Esophagus muscularis mucosa (tissue), 4 donors: ENCODE measurements at regions not wholly inside any gene's neighbourhood (a gene's known extent, or its start where the extent isn't known, plus 50 kb on each side); places are given as distances from the start of the nearest gene placed in this dataset.

Source experiments
- DNase-seq: peaks from one replicate; pipeline ENCODE4 v3.0.0-alpha.2; 2017; ENCODE audit errors: extremely low spot score
- H3K27ac ChIP-seq, 4 donors: fragments of 200-600 bp; sonication (generic); replicated peaks in 1 of 4; 1 replicate in 3 of 4; 2 replicates in 1 of 4; pipeline ENCODE4 v1.5.1; 2016 to 2019; ENCODE audit warnings: mild to moderate bottlenecking in 1 of 4
- H3K27me3 ChIP-seq, 4 donors: fragments of 200-600 bp; sonication (generic); one replicate each; pipeline versions ENCODE4 v1.5.1 to v1.6.0; 2016 to 2019
- H3K36me3 ChIP-seq, 4 donors: fragments of 200-600 bp; sonication (generic); one replicate each; pipeline ENCODE4 v1.5.1; 2016 to 2019
- H3K4me1 ChIP-seq, 4 donors: fragments of 200-600 bp; sonication (generic); one replicate each; pipeline ENCODE4 v1.5.1; 2016 to 2019
- H3K4me3 ChIP-seq, 4 donors: fragments of 200-600 bp; sonication (generic); 1 replicate in 2 of 4; 2 replicates in 2 of 4; pipeline ENCODE4 v1.5.1; 2016 to 2019; ENCODE audit warnings: mild to moderate bottlenecking in 4 of 4, moderate library complexity in 1 of 4
- H3K9me3 ChIP-seq, 4 donors: fragments of 200-600 bp; sonication (generic); 1 replicate in 3 of 4; 2 replicates in 1 of 4; pipeline ENCODE4 v1.5.1; 2016 to 2019
- CTCF ChIP-seq, 3 experiments: fragments of 200-600 bp in 2 of 3; fragments of 450-650 bp in 1 of 3; sonication (generic) in 2 of 3; IDR thresholded peaks; one replicate each; pipeline ENCODE4 v1.5.1; 2017 to 2019; ENCODE audit warnings: antibody characterized with exemption in 3 of 3, mild to moderate bottlenecking in 2 of 3, moderate library complexity in 1 of 3
- EP300 ChIP-seq: sonication (generic); formaldehyde crosslinking; IDR thresholded peaks from one replicate; pipeline ENCODE4 v1.6.1; 2017; ENCODE audit warnings: antibody characterized with exemption
- POLR2A ChIP-seq: fragments of 450-650 bp; IDR thresholded peaks from one replicate; pipeline ENCODE4 v1.6.1; 2017; ENCODE audit warnings: antibody characterized with exemption, moderate library complexity, mild to moderate bottlenecking, low read depth
- POLR2AphosphoS5 ChIP-seq, 2 donors: sonication (generic); formaldehyde crosslinking; IDR thresholded peaks; one replicate each; pipeline ENCODE4 v1.6.1; 2017; ENCODE audit warnings: antibody characterized with exemption in 2 of 2
- WGBS: methylation state at CpG from one replicate; pipeline ENCODE4 v1.1.5; 2018; 5-methylcytosine and 5-hydroxymethylcytosine counted together
- intact Hi-C: fragments of 100-400 bp; cut with DNase I; formaldehyde crosslinking; loops from one replicate; pipeline ENCODE4 v1.15.1; 2023

GRCh38 chr2:64210816-64211215 lies 66.6 kb upstream of the PELI1 start:
- Histone ChIP-seq H3K36me3 (no peaks in the 10 kb centered on the region), H3K27ac (no peak overlapping the region), H3K4me1 (peaks cover 14 to 23% (median 18%) of the 10 kb centered on the region in 4 donors), H3K9me3 (no peaks in the 10 kb centered on the region), H3K4me3 (no peak overlapping the region), H3K27me3 (no peaks in the 10 kb centered on the region)
- TF ChIP-seq POLR2A, result no peak
- TF ChIP-seq CTCF (IDR thresholded peaks at IDR 0.05), result no peak
- no peak for TF ChIP-seq POLR2AphosphoS5 (IDR thresholded peaks at IDR 0.05)
- no peak for DNase-seq
- intact Hi-C loops, result no loop called here
- WGBS, result 92% methylated on average over 3 of the region's 3 CpGs

GRCh38 chr2:64211276-64211921 lies 67.2 kb upstream of the PELI1 start:
- TF ChIP-seq EP300, result no peak
- no peak for TF ChIP-seq CTCF (IDR thresholded peaks at IDR 0.05)
- no peak for TF ChIP-seq POLR2A
- no peak for TF ChIP-seq POLR2AphosphoS5 (IDR thresholded peaks at IDR 0.05)
- Histone ChIP-seq H3K27ac (no peak overlapping the region), H3K36me3 (no peaks in the 10 kb centered on the region), H3K9me3 (no peaks in the 10 kb centered on the region), H3K4me1 (peaks cover 14 to 23% (median 18%) of the 10 kb centered on the region in 4 donors), H3K4me3 (no peak overlapping the region), H3K27me3 (no peaks in the 10 kb centered on the region)
- DNase-seq, result no peak
- 80% methylated on average over 6 of the region's 6 CpGs for WGBS
- intact Hi-C loops, result no loop called here

GRCh38 chr2:64212346-64212745 lies 68.1 kb upstream of the PELI1 start:
- WGBS, result 88% methylated on average over 1 of the region's 1 CpG
- TF ChIP-seq POLR2A (no peak), EP300 (no peak), POLR2AphosphoS5 (IDR thresholded peaks at IDR 0.05) (no peak), CTCF (IDR thresholded peaks at IDR 0.05) (no peak)
- Histone ChIP-seq H3K4me1 (peaks cover 14 to 23% (median 18%) of the 10 kb centered on the region in 4 donors), H3K9me3 (no peaks in the 10 kb centered on the region), H3K4me3 (no peak overlapping the region), H3K27me3 (no peaks in the 10 kb centered on the region), H3K27ac (no peak overlapping the region), H3K36me3 (no peaks in the 10 kb centered on the region)
- intact Hi-C loops, result no loop called here
- no peak for DNase-seq

- 95% methylated on average over 3 of the region's 3 CpGs for WGBS
Observed at GRCh38 chr2:64212801-64213321, 68.6 kb upstream of the PELI1 start.

More at GRCh38 chr2:64212801-64213321, 68.6 kb upstream of the PELI1 start:
- intact Hi-C loops, result no loop called here
- Histone ChIP-seq H3K27me3 (no peaks in the 10 kb centered on the region), H3K4me3 (no peak overlapping the region), H3K36me3 (no peaks in the 10 kb centered on the region), H3K4me1 (peaks cover 14 to 23% (median 18%) of the 10 kb centered on the region in 4 donors), H3K27ac (no peak overlapping the region), H3K9me3 (no peaks in the 10 kb centered on the region)
- no peak for TF ChIP-seq EP300
- TF ChIP-seq POLR2A, result no peak
- TF ChIP-seq CTCF (IDR thresholded peaks at IDR 0.05), result no peak
- TF ChIP-seq POLR2AphosphoS5 (IDR thresholded peaks at IDR 0.05), result no peak
- no peak for DNase-seq
